Dermis blood vessel endothelial cell (primary cell): ENCODE measurements at regions not wholly inside any gene's neighbourhood (a gene's known extent, or its start where the extent isn't known, plus 50 kb on each side); places are given as distances from the start of the nearest gene placed in this dataset.
"Not testable (repeated sequence)": the region's sequence is repeated elsewhere in the genome, so short reads cannot be mapped to it uniquely, and the experiment has no call there.

Experiments
- DNase-seq: peaks from one replicate; pipeline ENCODE4 v3.0.0; 2010

GRCh38 chr14:41055589-41055988 is 551.1 kb upstream of the LRFN5 start:
- DNase-seq = no peak

GRCh38 chr14:41051801-41052200 is 554.9 kb upstream of the LRFN5 start:
- no peak for DNase-seq

GRCh38 chr14:41047763-41048162 is 558.9 kb upstream of the LRFN5 start:
- DNase-seq = no peak

- no peak for DNase-seq
These were observed 569.3 kb upstream of the LRFN5 start for GRCh38 chr14:41037388-41037787.

- DNase-seq = no peak
These were observed 571.7 kb upstream of the LRFN5 start for GRCh38 chr14:41034969-41035368.

GRCh38 chr14:41022932-41023331 is 583.7 kb upstream of the LRFN5 start:
- no peak for DNase-seq

GRCh38 chr14:41016213-41016612 is 590.5 kb upstream of the LRFN5 start:
- DNase-seq = no peak

GRCh38 chr14:41000350-41000749 is 606.3 kb upstream of the LRFN5 start:
- no peak for DNase-seq

- no peak for DNase-seq
These were observed 617.4 kb upstream of the LRFN5 start for GRCh38 chr14:40989260-40989659.

GRCh38 chr14:40987481-40987880 is 619.2 kb upstream of the LRFN5 start:
- no peak for DNase-seq

GRCh38 chr14:40986655-40987054 is 620.0 kb upstream of the LRFN5 start:
- no peak for DNase-seq

- no peak for DNase-seq
These were observed 621.1 kb upstream of the LRFN5 start for GRCh38 chr14:40985584-40985983.

GRCh38 chr14:40983604-40984003 is 623.1 kb upstream of the LRFN5 start:
- no peak for DNase-seq

- no peak for DNase-seq
These were observed 625.4 kb upstream of the LRFN5 start for GRCh38 chr14:40981247-40981646.

GRCh38 chr14:40960257-40960656 is 646.4 kb upstream of the LRFN5 start:
- DNase-seq = not testable (repeated sequence)

- DNase-seq = no peak
These were observed 651.6 kb upstream of the LRFN5 start for GRCh38 chr14:40955131-40955505.

- DNase-seq = not testable (repeated sequence)
These were observed 652.1 kb upstream of the LRFN5 start for GRCh38 chr14:40954448-40955130.

- no peak for DNase-seq
These were observed 662.2 kb upstream of the LRFN5 start for GRCh38 chr14:40944521-40944920.

- DNase-seq = no peak
These were observed 669.8 kb upstream of the LRFN5 start for GRCh38 chr14:40936861-40937260.

GRCh38 chr14:40920380-40920779 is 686.3 kb upstream of the LRFN5 start:
- DNase-seq = no peak

GRCh38 chr14:40911141-40911540 is 695.5 kb upstream of the LRFN5 start:
- DNase-seq = no peak

- DNase-seq = no peak
These were observed 696.8 kb upstream of the LRFN5 start for GRCh38 chr14:40909906-40910305.

- DNase-seq = no peak
These were observed 703.0 kb upstream of the LRFN5 start for GRCh38 chr14:40903709-40904108.

GRCh38 chr14:40899435-40899834 is 707.2 kb upstream of the LRFN5 start:
- no peak for DNase-seq

- DNase-seq = no peak
These were observed 711.8 kb upstream of the LRFN5 start for GRCh38 chr14:40894846-40895245.
